ENCODE measurements at regions not wholly inside any gene's neighbourhood (a gene's known extent, or its start where the extent isn't known, plus 50 kb on each side); places are given as distances from the start of the nearest gene placed in this dataset.

DNA sequence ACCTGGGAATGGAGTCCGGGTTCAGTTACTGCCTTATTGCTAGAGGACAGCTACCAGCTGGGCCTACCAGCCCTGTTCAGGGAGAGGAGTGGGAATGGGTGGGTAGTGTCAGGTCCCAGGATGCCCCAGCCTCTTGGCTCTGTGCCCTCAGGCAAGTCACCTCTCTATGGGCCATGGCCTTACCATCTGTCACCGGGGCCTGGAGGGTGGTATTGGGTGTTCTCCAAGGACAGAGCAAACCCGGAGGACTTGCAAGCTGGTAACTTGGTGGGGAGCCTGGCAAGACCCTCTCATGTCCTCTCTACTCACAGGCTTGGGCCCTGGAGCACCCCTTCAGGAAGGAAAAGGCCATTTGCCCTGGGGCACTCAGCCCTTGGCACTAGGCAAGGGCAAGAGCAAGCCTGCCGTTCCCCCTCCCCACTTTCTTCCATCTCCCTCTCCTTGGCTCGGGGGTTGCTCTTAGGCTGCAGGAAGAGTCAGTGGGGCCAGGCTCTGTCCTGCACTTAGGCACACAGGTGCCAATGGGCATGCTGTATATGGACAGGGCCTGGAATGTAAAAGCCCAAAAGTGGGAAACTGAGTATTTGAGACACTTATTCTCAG is 170.0 kb upstream of the ZNF267 start:
- DNase-seq: no peak
- TF ChIP-seq, protein P1, sequence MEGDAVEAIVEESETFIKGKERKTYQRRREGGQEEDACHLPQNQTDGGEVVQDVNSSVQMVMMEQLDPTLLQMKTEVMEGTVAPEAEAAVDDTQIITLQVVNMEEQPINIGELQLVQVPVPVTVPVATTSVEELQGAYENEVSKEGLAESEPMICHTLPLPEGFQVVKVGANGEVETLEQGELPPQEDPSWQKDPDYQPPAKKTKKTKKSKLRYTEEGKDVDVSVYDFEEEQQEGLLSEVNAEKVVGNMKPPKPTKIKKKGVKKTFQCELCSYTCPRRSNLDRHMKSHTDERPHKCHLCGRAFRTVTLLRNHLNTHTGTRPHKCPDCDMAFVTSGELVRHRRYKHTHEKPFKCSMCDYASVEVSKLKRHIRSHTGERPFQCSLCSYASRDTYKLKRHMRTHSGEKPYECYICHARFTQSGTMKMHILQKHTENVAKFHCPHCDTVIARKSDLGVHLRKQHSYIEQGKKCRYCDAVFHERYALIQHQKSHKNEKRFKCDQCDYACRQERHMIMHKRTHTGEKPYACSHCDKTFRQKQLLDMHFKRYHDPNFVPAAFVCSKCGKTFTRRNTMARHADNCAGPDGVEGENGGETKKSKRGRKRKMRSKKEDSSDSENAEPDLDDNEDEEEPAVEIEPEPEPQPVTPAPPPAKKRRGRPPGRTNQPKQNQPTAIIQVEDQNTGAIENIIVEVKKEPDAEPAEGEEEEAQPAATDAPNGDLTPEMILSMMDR (IDR thresholded peaks at IDR 0.05; ENCODE audit: low read length): no peak
- no peak for TF ChIP-seq EZH2phosphoT487 (IDR thresholded peaks at IDR 0.05; ENCODE audit: low read length)
- no peak for TF ChIP-seq EZH2 (optimal IDR thresholded peaks at IDR 0.05; ENCODE audit: low read depth, low read length)
- Histone ChIP-seq H3K9me3 (replicated peaks; ENCODE audit: insufficient read depth, low read length) (no peaks in the 10 kb centered on the region), H4K20me1 (ENCODE audit: insufficient read depth, low read length) (no peaks in the 10 kb centered on the region), H3K79me2 (ENCODE audit: low read length) (no peaks in the 10 kb centered on the region), H3K4me1 (ENCODE audit: low read length) (no peaks in the 10 kb centered on the region), H3K4me2 (ENCODE audit: low read depth, low read length) (no peak overlapping the region), H3K9ac (ENCODE audit: low read length) (no peak overlapping the region), H3K27me3 (replicated peaks; ENCODE audit: insufficient read depth, low read length) (no peaks in the 10 kb centered on the region), H3K27ac (ENCODE audit: low read length) (no peak overlapping the region), H3K36me3 (replicated peaks; ENCODE audit: insufficient read depth, low read length) (no peaks in the 10 kb centered on the region), H2AFZ (ENCODE audit: low read length) (no peak overlapping the region), H3F3A (ENCODE audit: insufficient read depth, low read length) (no peaks in the 10 kb centered on the region), H3K9me2 (replicated peaks; ENCODE audit: insufficient read depth, low read length) (no peaks in the 10 kb centered on the region), H3K4me3 (ENCODE audit: low read length) (no peak overlapping the region)

DNA sequence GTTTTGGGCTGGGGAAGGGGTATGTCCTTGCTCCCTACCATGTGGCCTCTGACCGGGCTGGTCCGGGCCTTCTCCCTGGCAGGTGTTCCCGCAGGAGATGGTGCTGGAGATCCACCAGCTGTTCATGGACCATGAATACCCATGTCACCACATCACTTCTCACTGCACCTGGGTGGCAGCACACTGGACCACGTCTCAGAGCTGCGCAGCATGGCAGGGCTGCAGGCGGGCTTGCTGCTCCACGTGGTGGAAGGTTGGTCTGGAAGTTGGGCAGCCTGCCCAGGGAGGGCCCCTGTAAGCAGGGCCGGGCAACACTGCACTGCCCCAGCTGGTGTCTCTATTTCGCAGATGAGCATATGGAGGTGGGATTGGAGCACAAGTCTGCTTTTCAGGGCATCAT is 169.5 kb upstream of the ZNF267 start:
- Histone ChIP-seq H3K4me1 (ENCODE audit: low read length) (no peaks in the 10 kb centered on the region), H3F3A (ENCODE audit: insufficient read depth, low read length) (no peaks in the 10 kb centered on the region), H3K9me3 (replicated peaks; ENCODE audit: insufficient read depth, low read length) (no peaks in the 10 kb centered on the region), H3K9ac (ENCODE audit: low read length) (no peak overlapping the region), H3K36me3 (replicated peaks; ENCODE audit: insufficient read depth, low read length) (no peaks in the 10 kb centered on the region), H2AFZ (ENCODE audit: low read length) (no peak overlapping the region), H3K9me2 (replicated peaks; ENCODE audit: insufficient read depth, low read length) (no peaks in the 10 kb centered on the region), H3K27me3 (replicated peaks; ENCODE audit: insufficient read depth, low read length) (no peaks in the 10 kb centered on the region), H4K20me1 (ENCODE audit: insufficient read depth, low read length) (no peaks in the 10 kb centered on the region), H3K4me3 (ENCODE audit: low read length) (no peak overlapping the region), H3K79me2 (ENCODE audit: low read length) (no peaks in the 10 kb centered on the region), H3K4me2 (ENCODE audit: low read depth, low read length) (no peak overlapping the region), H3K27ac (ENCODE audit: low read length) (no peak overlapping the region)
- TF ChIP-seq EZH2 (optimal IDR thresholded peaks at IDR 0.05; ENCODE audit: low read depth, low read length) (no peak), EZH2phosphoT487 (IDR thresholded peaks at IDR 0.05; ENCODE audit: low read length) (no peak)
- TF ChIP-seq, protein P1 (IDR thresholded peaks at IDR 0.05; ENCODE audit: low read length): no peak
- DNase-seq: no peak

DNA sequence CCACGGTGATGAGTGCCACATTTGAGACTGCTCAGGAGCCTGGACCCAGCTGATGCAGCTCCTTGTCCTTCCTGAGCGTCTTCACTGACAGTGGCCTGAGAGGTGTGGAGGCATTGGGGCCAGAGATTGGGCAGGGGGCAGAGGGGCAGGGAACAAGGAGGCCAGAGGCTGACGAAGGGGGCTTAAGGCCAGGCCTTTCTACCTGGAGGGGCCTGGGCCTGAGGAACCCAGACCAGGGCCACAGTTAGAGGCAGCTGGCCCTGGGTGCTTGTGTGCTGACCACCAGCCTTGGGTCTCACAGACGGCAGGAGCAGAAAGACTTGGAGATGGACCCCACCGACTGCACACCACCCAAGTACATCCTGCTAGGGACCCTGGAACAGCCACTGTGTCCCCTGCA is 168.2 kb upstream of the ZNF267 start:
- no peaks in the 10 kb centered on the region for H3K79me2 ChIP-seq (ENCODE audit: low read length)
- no peaks in the 10 kb centered on the region for H4K20me1 ChIP-seq (ENCODE audit: insufficient read depth, low read length)
- H3K9ac ChIP-seq (ENCODE audit: low read length): no peak overlapping the region
- no peaks in the 10 kb centered on the region for H3F3A ChIP-seq (ENCODE audit: insufficient read depth, low read length)
- H3K9me2 ChIP-seq (replicated peaks; ENCODE audit: insufficient read depth, low read length): no peaks in the 10 kb centered on the region
- H3K9me3 ChIP-seq (replicated peaks; ENCODE audit: insufficient read depth, low read length): no peaks in the 10 kb centered on the region
- no peak overlapping the region for H2AFZ ChIP-seq (ENCODE audit: low read length)
- H3K36me3 ChIP-seq (replicated peaks; ENCODE audit: insufficient read depth, low read length): no peaks in the 10 kb centered on the region
- TF ChIP-seq, protein P1 (IDR thresholded peaks at IDR 0.05; ENCODE audit: low read length): no peak
- TF ChIP-seq EZH2phosphoT487 (IDR thresholded peaks at IDR 0.05; ENCODE audit: low read length) (no peak), EZH2 (optimal IDR thresholded peaks at IDR 0.05; ENCODE audit: low read depth, low read length) (no peak)
- H3K4me1 ChIP-seq (ENCODE audit: low read length): no peaks in the 10 kb centered on the region
- no peaks in the 10 kb centered on the region for H3K27me3 ChIP-seq (replicated peaks; ENCODE audit: insufficient read depth, low read length)
- H3K27ac ChIP-seq (ENCODE audit: low read length): no peak overlapping the region
- H3K4me2 ChIP-seq (ENCODE audit: low read depth, low read length): no peak overlapping the region
- no peak overlapping the region for H3K4me3 ChIP-seq (ENCODE audit: low read length)
- no peak for DNase-seq
